ENCODE measurements at regions not wholly inside any gene's neighbourhood (a gene's known extent, or its start where the extent isn't known, plus 50 kb on each side); places are given as distances from the start of the nearest gene placed in this dataset.

DNA sequence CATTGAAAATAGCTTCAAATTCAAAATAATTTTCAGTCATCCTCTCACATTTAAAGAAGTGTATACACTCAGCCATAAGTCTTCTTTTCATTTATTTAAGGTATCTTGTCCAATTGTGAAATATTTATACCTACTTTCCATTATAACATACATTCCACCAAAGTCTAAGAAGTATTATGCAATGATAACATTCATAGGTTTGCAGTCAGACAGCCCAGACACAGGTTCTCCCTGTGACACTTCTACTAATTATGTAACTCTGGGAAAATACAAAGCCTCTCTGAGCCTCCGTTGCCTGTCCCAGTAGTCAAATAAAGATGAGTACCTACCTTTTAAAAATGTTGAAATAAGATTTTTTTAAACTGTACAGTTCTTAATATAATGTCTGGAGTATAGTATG is 320.9 kb upstream of the RPS23 start:
- no peak for DNase-seq
- intact Hi-C loops (cut with DNase I; ENCODE audit: low total_unique reads) = no loop called here

DNA sequence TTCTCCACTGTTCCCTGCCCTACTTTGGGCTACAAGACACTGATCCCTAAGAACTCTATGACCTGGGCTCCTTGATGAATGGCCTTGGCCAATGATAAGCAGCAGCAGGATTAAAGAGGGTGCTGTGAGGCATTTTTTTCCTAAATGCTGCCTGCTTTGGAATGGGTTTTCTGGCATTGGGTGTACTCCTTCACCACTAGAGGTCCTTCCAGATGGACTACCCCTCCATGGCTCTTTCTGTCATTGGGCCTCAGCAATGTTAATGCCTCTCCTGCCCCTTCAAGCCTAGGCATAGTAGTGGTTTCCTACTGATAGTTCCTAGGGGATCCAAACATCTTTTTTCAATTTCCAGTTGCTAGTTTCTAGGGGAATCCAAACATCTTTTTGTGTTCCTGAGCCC is 319.3 kb upstream of the RPS23 start:
- Histone ChIP-seq H3K4me3 (no peak overlapping the region), H3K27ac (no peak overlapping the region), H3K4me1 (no peaks in the 10 kb centered on the region), H3K9me3 (no peaks in the 10 kb centered on the region), H3K36me3 (no peaks in the 10 kb centered on the region), H3K27me3 (no peaks in the 10 kb centered on the region)
- TF ChIP-seq, protein P1, sequence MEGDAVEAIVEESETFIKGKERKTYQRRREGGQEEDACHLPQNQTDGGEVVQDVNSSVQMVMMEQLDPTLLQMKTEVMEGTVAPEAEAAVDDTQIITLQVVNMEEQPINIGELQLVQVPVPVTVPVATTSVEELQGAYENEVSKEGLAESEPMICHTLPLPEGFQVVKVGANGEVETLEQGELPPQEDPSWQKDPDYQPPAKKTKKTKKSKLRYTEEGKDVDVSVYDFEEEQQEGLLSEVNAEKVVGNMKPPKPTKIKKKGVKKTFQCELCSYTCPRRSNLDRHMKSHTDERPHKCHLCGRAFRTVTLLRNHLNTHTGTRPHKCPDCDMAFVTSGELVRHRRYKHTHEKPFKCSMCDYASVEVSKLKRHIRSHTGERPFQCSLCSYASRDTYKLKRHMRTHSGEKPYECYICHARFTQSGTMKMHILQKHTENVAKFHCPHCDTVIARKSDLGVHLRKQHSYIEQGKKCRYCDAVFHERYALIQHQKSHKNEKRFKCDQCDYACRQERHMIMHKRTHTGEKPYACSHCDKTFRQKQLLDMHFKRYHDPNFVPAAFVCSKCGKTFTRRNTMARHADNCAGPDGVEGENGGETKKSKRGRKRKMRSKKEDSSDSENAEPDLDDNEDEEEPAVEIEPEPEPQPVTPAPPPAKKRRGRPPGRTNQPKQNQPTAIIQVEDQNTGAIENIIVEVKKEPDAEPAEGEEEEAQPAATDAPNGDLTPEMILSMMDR (IDR thresholded peaks at IDR 0.05) = no peak
- no peak for TF ChIP-seq POLR2A (IDR thresholded peaks at IDR 0.05)
- intact Hi-C loops (cut with DNase I; ENCODE audit: low total_unique reads) = no loop called here
- no peak for DNase-seq

More for the DNA sequence above, 320.9 kb upstream of the RPS23 start:
- Histone ChIP-seq H3K4me1 (no peaks in the 10 kb centered on the region), H3K27ac (no peak overlapping the region), H3K4me3 (no peak overlapping the region), H3K27me3 (no peaks in the 10 kb centered on the region), H3K9me3 (no peaks in the 10 kb centered on the region), H3K36me3 (no peaks in the 10 kb centered on the region)
- no peak for TF ChIP-seq POLR2A (IDR thresholded peaks at IDR 0.05)
- TF ChIP-seq, protein P1 (IDR thresholded peaks at IDR 0.05) = no peak

DNA sequence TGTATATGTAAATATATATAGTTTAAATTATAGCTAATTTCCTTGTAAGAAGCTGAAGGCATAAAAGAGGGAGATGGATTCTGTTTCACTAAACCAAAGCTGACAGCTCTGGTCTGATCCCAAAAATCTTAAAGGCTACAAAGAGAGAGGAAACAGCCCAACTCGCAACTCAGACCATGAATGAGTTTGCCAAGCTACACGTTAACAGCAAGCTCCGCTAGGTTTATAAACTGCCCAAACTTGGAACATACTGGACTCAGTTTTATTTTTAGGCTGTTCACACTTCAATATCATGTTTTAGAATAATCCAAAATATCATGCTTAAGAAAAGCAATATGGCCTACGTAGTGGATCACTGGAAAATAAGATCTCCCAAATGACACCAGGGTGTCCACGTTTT is 318.3 kb upstream of the RPS23 start:
- H3K4me1 ChIP-seq = no peaks in the 10 kb centered on the region
- H3K27ac ChIP-seq = no peak overlapping the region
- intact Hi-C loops (cut with DNase I; ENCODE audit: low total_unique reads) = no loop called here

DNA sequence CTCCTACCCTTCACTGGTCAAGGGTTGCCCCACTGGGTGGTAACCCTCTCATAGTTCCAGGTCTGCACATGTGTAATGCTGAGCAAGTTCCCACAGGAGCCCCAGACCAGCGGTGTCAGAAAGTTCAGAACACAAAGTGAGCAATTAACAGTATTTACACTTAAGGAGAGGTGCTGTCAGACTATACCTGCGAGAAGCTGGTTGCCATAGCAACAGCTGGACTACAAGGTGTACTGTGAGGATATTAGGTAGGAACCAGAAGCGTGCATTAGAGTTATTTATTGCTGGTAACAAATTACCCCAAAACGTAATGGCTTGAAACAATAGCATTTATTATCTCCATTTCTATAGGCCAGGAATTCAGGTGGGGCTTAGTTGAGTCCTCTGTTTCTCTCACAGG is 317.0 kb upstream of the RPS23 start:
- intact Hi-C loops (cut with DNase I; ENCODE audit: low total_unique reads) = no loop called here
- Histone ChIP-seq H3K4me1 (no peaks in the 10 kb centered on the region), H3K27me3 (no peaks in the 10 kb centered on the region), H3K9me3 (no peaks in the 10 kb centered on the region), H3K36me3 (no peaks in the 10 kb centered on the region), H3K27ac (no peak overlapping the region), H3K4me3 (no peak overlapping the region)
- no peak for DNase-seq
- TF ChIP-seq, protein P1 (IDR thresholded peaks at IDR 0.05) = no peak
- TF ChIP-seq POLR2A (IDR thresholded peaks at IDR 0.05) = no peak

More for the DNA sequence above, 318.3 kb upstream of the RPS23 start:
- no peak for DNase-seq
- TF ChIP-seq, protein P1 (IDR thresholded peaks at IDR 0.05) = no peak
- no peak for TF ChIP-seq POLR2A (IDR thresholded peaks at IDR 0.05)
- Histone ChIP-seq H3K36me3 (no peaks in the 10 kb centered on the region), H3K9me3 (no peaks in the 10 kb centered on the region), H3K4me3 (no peak overlapping the region), H3K27me3 (no peaks in the 10 kb centered on the region)

DNA sequence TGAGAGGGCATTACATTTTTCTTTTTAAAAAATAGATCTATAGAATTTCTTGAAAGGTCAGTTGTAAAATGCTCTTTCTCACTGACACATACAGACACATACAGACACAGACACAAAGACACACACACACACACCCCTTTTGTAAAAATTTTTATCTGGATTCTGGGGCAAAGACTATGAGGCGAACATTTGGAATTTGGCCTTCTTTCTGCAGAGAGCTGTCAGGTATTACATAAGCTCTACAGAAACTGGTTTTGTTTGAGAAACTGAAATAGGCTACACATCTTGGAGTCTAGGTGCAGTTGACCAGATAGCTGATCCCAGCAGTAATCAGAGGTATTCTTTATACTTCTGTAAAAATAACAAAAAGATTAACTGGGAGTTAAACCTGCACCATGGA is 315.9 kb upstream of the RPS23 start:
- no peak overlapping the region for H3K27ac ChIP-seq
- intact Hi-C loops (cut with DNase I; ENCODE audit: low total_unique reads) = no loop called here
- DNase-seq = no peak
- H3K27me3 ChIP-seq = no peaks in the 10 kb centered on the region
- H3K4me1 ChIP-seq = no peaks in the 10 kb centered on the region
- H3K9me3 ChIP-seq = no peaks in the 10 kb centered on the region
- TF ChIP-seq, protein P1 (IDR thresholded peaks at IDR 0.05) = no peak
- TF ChIP-seq POLR2A (IDR thresholded peaks at IDR 0.05) = no peak
- no peaks in the 10 kb centered on the region for H3K36me3 ChIP-seq
- no peak overlapping the region for H3K4me3 ChIP-seq

Measured in uterus (tissue), 3 donors.